ENCODE measurements at regions not wholly inside any gene's neighbourhood (a gene's known extent, or its start where the extent isn't known, plus 50 kb on each side); places are given as distances from the start of the nearest gene placed in this dataset.
A peak's percentile ranks its signal among the peaks of the same experiment; 100 is the strongest.

DNA sequence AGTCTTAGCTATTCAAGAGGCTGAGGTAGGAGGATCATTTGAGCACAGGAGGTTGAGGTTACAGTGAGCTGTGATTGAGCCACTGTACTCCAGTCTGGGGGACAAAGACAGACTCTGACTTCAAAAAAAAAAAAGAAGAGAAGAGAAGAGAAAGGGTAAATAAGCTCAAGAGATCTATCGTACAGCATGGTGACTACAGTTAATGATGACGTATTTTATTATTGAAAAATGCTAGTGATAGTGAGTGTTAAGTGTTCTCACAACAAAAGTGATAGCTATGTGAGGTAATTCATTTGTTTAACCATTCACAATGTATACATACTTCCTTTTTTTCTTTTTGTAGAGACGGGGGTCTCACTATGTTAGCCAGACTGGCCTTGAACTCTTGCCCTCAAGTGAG is 121.5 kb upstream of the RPL34 start:
- Mint-ChIP-seq H3K4me3 (ENCODE audit: low read depth) (no peak overlapping the region), H3K27ac (no peak overlapping the region)

DNA sequence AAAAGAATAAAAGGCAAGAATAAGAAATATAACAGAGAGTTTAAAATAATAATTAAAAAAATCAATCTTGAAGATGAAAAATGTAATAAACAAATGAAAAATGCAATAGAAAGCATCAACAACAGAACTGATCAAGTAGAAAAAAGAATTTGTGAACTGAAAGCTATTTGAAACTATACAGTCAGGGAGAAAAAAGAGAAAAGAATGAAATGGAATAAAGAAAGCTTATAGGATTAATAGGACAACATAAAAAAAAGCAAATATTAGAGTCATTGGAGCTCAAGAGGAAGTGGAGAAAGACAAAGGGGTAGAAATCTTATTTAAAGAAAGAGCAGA is 126.8 kb upstream of the RPL34 start:
- peaks cover 5% of the 10 kb centered on the region for H3K4me1 Mint-ChIP-seq (ENCODE audit: low read depth)
- peaks cover 6% of the 10 kb centered on the region for H3K27me3 Mint-ChIP-seq
- H3K36me3 Mint-ChIP-seq (ENCODE audit: insufficient read depth) = peaks cover 2% of the 10 kb centered on the region
- H3K27ac Mint-ChIP-seq = no peak overlapping the region
- no peak overlapping the region for H3K4me3 Mint-ChIP-seq (ENCODE audit: low read depth)
- peaks cover 25% of the 10 kb centered on the region for H3K9me3 Mint-ChIP-seq (ENCODE audit: low read depth)
- TF ChIP-seq, protein P1, sequence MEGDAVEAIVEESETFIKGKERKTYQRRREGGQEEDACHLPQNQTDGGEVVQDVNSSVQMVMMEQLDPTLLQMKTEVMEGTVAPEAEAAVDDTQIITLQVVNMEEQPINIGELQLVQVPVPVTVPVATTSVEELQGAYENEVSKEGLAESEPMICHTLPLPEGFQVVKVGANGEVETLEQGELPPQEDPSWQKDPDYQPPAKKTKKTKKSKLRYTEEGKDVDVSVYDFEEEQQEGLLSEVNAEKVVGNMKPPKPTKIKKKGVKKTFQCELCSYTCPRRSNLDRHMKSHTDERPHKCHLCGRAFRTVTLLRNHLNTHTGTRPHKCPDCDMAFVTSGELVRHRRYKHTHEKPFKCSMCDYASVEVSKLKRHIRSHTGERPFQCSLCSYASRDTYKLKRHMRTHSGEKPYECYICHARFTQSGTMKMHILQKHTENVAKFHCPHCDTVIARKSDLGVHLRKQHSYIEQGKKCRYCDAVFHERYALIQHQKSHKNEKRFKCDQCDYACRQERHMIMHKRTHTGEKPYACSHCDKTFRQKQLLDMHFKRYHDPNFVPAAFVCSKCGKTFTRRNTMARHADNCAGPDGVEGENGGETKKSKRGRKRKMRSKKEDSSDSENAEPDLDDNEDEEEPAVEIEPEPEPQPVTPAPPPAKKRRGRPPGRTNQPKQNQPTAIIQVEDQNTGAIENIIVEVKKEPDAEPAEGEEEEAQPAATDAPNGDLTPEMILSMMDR (IDR thresholded peaks at IDR 0.05; ENCODE audit: unreplicated experiment) = no peak
- DNase-seq (ENCODE audit: low spot score, unreplicated experiment) = no peak

More for the DNA sequence above, 121.5 kb upstream of the RPL34 start:
- H3K27me3 Mint-ChIP-seq = no peaks in the 10 kb centered on the region
- H3K9me3 Mint-ChIP-seq (ENCODE audit: low read depth) = peaks cover 29% of the 10 kb centered on the region
- DNase-seq (ENCODE audit: low spot score, unreplicated experiment) = no peak
- no peaks in the 10 kb centered on the region for H3K4me1 Mint-ChIP-seq (ENCODE audit: low read depth)
- peaks cover 3% of the 10 kb centered on the region for H3K36me3 Mint-ChIP-seq (ENCODE audit: insufficient read depth)
- TF ChIP-seq, protein P1 (IDR thresholded peaks at IDR 0.05; ENCODE audit: unreplicated experiment) = no peak

GRCh38 chr4:108492816-108493595 is 127.4 kb upstream of the RPL34 start:
- Mint-ChIP-seq H3K9me3 (ENCODE audit: low read depth) (peaks cover 20% of the 10 kb centered on the region), H3K36me3 (ENCODE audit: insufficient read depth) (peaks cover 2% of the 10 kb centered on the region), H3K4me3 (ENCODE audit: low read depth) (no peak overlapping the region), H3K27me3 (peaks cover 6% of the 10 kb centered on the region), H3K27ac (no peak overlapping the region), H3K4me1 (ENCODE audit: low read depth) (peaks cover 5% of the 10 kb centered on the region)
- DNase-seq (ENCODE audit: low spot score, unreplicated experiment) = peak; percentile 15
- TF ChIP-seq, protein P1 (IDR thresholded peaks at IDR 0.05; ENCODE audit: unreplicated experiment) = peak; percentile 60

GRCh38 chr4:108488865-108489264 is 131.5 kb upstream of the RPL34 start:
- no peak for DNase-seq (ENCODE audit: low spot score, unreplicated experiment)
- Mint-ChIP-seq H3K4me1 (ENCODE audit: low read depth) (peaks cover 5% of the 10 kb centered on the region), H3K36me3 (ENCODE audit: insufficient read depth) (peaks cover 2% of the 10 kb centered on the region), H3K27ac (no peak overlapping the region), H3K4me3 (ENCODE audit: low read depth) (no peak overlapping the region), H3K27me3 (peaks cover 6% of the 10 kb centered on the region), H3K9me3 (ENCODE audit: low read depth) (peaks cover 4% of the 10 kb centered on the region)
- TF ChIP-seq, protein P1 (IDR thresholded peaks at IDR 0.05; ENCODE audit: unreplicated experiment) = no peak

GRCh38 chr4:108486046-108486445 is 134.3 kb upstream of the RPL34 start:
- Mint-ChIP-seq H3K4me3 (ENCODE audit: low read depth) (no peak overlapping the region), H3K4me1 (ENCODE audit: low read depth) (no peaks in the 10 kb centered on the region)

More at GRCh38 chr4:108486046-108486445, 134.3 kb upstream of the RPL34 start:
- Mint-ChIP-seq H3K36me3 (ENCODE audit: insufficient read depth) (no peaks in the 10 kb centered on the region), H3K27me3 (peaks cover 6% of the 10 kb centered on the region), H3K27ac (no peak overlapping the region), H3K9me3 (ENCODE audit: low read depth) (no peaks in the 10 kb centered on the region)
- no peak for DNase-seq (ENCODE audit: low spot score, unreplicated experiment)
- TF ChIP-seq, protein P1 (IDR thresholded peaks at IDR 0.05; ENCODE audit: unreplicated experiment) = no peak

Measured in progenitor cell of endocrine pancreas (in vitro differentiated cells).